ENCODE measurements at regions not wholly inside any gene's neighbourhood (a gene's known extent, or its start where the extent isn't known, plus 50 kb on each side); places are given as distances from the start of the nearest gene placed in this dataset.
A peak's percentile ranks its signal among the peaks of the same experiment; 100 is the strongest.

GRCh38 chr13:50123002-50123401 is 107.8 kb downstream of the KCNRG start:
- TF ChIP-seq CTCF (IDR thresholded peaks at IDR 0.05) = no peak
- no peak for TF ChIP-seq POLR2A (IDR thresholded peaks at IDR 0.05)
- H3K4me3 ChIP-seq (ENCODE audit: low read depth, poor library complexity, severe bottlenecking) = no peak overlapping the region

DNA sequence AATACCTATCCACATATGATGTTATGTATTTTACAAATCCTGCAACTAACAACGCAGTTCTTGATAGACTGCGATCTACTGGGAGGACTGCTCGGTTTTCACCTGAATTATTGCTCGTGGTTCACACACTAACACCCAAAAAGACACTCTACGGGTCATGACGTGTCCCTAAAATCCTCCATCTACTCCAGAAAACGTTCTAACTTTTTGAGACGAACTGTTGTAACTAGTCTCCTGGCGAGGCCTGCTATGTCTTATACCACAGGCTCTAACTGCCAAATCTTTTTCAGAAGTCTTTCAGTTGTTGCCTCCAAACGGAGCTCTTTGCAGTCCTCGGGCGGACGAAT is 108.2 kb downstream of the KCNRG start:
- DNase-seq (ENCODE audit: low spot score in 2 of 2) = no peak
- intact Hi-C loops (cut with DNase I; ENCODE audit: low total_unique reads) = loop anchor here (10.0 kb wide), 1 partner anchor 129 kb away; the partner anchor contains the start of gene TRIM13
- whole genome bisulfite sequencing, 2 donors = 5 to 8% methylated on average over 13 of the region's 13 CpGs

More at GRCh38 chr13:50123002-50123401, 107.8 kb downstream of the KCNRG start:
- DNase-seq (ENCODE audit: low spot score in 2 of 2) = no peak
- intact Hi-C loops (cut with DNase I; ENCODE audit: low total_unique reads) = loop anchor here (10.0 kb wide), 1 partner anchor 128 kb away; the partner anchor contains the start of gene TRIM13
- WGBS, 2 donors = 63% methylated on average over 3 of the region's 3 CpGs

DNA sequence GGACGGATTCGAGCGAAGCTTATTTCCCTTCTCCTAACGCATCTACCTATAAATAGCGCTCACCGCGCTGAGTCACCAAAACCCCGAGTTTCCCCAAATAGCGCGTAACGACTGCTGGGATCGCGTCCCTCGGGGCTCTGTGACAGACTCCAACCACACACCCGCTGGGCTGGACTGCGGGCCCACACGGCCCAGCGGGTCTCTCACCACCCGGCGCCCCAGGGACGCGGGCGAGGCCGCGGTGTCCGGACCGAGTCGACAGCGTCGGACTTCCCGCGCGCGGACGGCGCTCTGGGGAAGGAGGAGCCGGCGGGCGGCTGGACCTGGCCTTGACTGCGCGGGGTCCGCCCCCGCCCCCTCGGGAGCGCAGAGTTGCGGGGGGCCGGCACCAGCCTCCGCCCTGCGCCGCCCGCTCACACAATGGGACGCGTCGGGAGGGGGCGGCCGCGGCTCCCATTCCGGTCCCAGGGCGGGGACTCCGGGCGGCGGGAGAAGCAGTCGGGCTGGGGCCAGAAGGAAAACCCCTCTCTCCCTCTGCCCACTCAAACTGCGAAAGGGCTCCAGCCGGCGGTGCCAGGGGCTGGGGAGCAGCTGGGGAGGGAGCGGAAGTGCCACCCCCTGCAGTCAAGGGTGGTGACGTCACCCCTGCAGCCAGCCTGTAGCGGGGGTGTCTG is 108.8 kb downstream of the KCNRG start:
- peak in 1 of 2 donors; percentile 91 for TF ChIP-seq POLR2A (IDR thresholded peaks at IDR 0.05)
- no peak for TF ChIP-seq CTCF (IDR thresholded peaks at IDR 0.05)
- intact Hi-C loops (cut with DNase I; ENCODE audit: low total_unique reads) = loop anchor here (10.0 kb wide), 1 partner anchor 129 kb away; the partner anchor contains the start of gene TRIM13

More for the DNA sequence above, 108.2 kb downstream of the KCNRG start:
- TF ChIP-seq POLR2A (IDR thresholded peaks at IDR 0.05) (no peak), CTCF (IDR thresholded peaks at IDR 0.05) (no peak)
- H3K4me3 ChIP-seq (ENCODE audit: low read depth, poor library complexity, severe bottlenecking) = peak overlapping the region; percentile 45

GRCh38 chr13:50124536-50125303 is 109.5 kb downstream of the KCNRG start:
- peak; percentile 91 to 96 for DNase-seq (ENCODE audit: low spot score in 2 of 2)
- peak overlapping the region; percentile 95 for H3K4me3 ChIP-seq (ENCODE audit: low read depth, poor library complexity, severe bottlenecking)
- intact Hi-C loops (cut with DNase I; ENCODE audit: low total_unique reads) = loop anchor here (5.0 to 10.0 kb wide), 2 partner anchors 42 to 130 kb away; partner anchors contain the start of gene TRIM13
- 0 to 1% methylated on average over 23 to 33 of the region's 78 CpGs for WGBS, 2 donors
- TF ChIP-seq POLR2A (IDR thresholded peaks at IDR 0.05) (peak in 1 of 2 donors; percentile 55), CTCF (IDR thresholded peaks at IDR 0.05) (no peak)

More for the DNA sequence above, 108.8 kb downstream of the KCNRG start:
- peak overlapping the region; percentile 45 for H3K4me3 ChIP-seq (ENCODE audit: low read depth, poor library complexity, severe bottlenecking)
- WGBS, 2 donors = 0 to 1% methylated on average over 38 to 42 of the region's 69 CpGs
- DNase-seq (ENCODE audit: low spot score in 2 of 2) = peak; percentile 71 to 99

DNA sequence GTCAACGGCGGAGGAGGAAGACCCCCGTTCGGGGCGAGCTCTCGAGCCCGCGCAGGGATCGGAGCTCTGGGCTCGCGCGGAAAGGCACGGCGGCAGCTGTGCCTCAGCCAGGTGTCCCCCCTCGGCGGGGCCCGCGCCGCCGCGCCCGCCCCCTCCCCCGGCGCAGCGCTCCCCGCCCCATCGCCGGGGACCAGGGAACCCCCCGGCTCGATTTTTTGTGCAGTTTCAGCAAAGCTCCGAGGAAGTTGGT is 110.0 kb downstream of the KCNRG start:
- no peak for TF ChIP-seq CTCF (IDR thresholded peaks at IDR 0.05)
- TF ChIP-seq POLR2A (IDR thresholded peaks at IDR 0.05) = no peak
- 0 to 1% methylated on average over 18 to 29 of the region's 31 CpGs for WGBS, 2 donors
- intact Hi-C loops (cut with DNase I; ENCODE audit: low total_unique reads) = loop anchor here (5.0 to 10.0 kb wide), 2 partner anchors 43 to 130 kb away; partner anchors contain the start of gene TRIM13
- peak overlapping the region; percentile 95 for H3K4me3 ChIP-seq (ENCODE audit: low read depth, poor library complexity, severe bottlenecking)
- no peak for DNase-seq (ENCODE audit: low spot score in 2 of 2)

Data from lower leg skin (tissue), 4 donors.